Renal pelvis (tissue), 1 donor: ENCODE measurements at regions not wholly inside any gene's neighbourhood (a gene's known extent, or its start where the extent isn't known, plus 50 kb on each side); places are given as distances from the start of the nearest gene placed in this dataset.

Source experiments
- DNase-seq: peaks from one replicate; pipeline ENCODE4 v3.0.0-alpha.2; 2013

- no peak for DNase-seq
Measured at GRCh38 chr2:14910654-14911053, 278.1 kb downstream of the LRATD1 start.

GRCh38 chr2:14915983-14916382 lies 283.5 kb downstream of the LRATD1 start:
- DNase-seq: no peak

DNA sequence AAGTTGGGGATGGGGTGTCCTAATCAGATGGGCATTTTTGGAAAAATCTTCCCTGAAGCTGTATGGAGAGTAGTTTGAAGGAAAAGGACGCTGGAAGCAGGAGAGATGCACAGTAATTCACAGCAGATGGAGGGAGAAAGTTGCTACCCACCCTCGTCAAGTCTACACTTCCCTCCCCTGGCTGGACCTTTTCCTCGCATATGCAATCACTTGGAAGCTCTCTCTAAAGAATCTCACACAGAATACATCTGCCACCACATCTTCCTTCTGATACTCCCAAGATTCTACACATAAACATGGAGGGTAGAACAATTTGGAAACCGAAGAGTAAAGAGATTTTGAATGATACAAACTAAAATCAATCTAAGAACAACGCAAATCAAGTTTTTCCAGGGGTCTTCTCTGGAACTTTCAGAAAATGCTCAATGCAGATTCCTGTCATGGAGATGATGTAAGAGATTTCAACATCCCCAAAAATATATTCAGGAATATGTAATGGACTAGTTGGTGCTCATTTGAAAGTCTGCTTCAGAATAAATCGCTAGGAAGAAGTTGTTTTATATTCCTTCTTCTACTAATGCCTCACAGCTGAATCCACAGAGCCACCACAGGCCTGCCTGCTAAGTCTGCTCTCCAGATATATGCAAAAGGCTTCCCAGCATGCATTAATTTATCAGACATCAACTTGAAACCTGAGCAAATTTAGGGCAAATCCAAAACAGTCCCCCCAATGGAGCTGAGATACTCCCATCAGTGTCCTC lies 291.5 kb downstream of the LRATD1 start:
- DNase-seq: no peak

DNA sequence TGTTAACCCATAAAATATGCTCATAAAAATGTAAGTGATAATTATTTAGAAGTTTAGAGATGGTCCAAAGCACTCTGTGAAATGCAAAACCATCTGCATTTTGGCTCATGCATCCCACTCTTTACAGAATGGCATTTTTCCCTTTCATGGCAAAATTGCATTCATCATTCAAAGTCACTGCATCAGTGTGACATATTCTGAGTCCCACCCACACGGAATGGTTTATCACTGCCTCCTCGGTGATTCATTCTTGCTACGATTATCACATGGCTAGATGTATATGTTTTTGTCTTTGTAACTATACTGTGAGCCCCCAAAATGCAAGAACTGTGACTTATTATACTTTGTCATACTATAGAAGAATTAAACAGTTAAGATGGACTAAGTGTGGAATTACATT lies 293.0 kb downstream of the LRATD1 start:
- no peak for DNase-seq

- DNase-seq: no peak
Measured at GRCh38 chr2:14927021-14927564, 294.6 kb downstream of the LRATD1 start.

GRCh38 chr2:14928056-14928455 lies 295.5 kb downstream of the LRATD1 start:
- DNase-seq: no peak

DNA sequence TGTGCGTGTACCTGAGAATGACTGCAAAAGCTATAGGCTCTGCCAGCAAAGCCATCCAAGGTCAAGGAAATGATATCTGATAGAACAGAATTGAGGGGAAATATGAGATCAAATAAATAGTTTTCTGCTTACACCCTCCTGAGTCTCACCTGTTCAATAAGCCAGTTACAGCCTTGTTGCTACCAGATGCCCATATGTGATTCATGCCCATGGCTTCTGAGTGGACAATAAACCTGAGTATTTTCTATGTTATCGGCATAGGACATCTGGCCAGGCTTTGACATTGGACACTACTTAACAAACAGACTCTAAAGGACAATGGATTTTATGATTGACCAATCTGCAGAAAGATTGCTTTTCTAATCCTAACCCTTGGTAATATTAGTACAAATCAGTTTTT lies 297.9 kb downstream of the LRATD1 start:
- no peak for DNase-seq

- no peak for DNase-seq
Measured at GRCh38 chr2:14932285-14932684, 299.8 kb downstream of the LRATD1 start.

DNA sequence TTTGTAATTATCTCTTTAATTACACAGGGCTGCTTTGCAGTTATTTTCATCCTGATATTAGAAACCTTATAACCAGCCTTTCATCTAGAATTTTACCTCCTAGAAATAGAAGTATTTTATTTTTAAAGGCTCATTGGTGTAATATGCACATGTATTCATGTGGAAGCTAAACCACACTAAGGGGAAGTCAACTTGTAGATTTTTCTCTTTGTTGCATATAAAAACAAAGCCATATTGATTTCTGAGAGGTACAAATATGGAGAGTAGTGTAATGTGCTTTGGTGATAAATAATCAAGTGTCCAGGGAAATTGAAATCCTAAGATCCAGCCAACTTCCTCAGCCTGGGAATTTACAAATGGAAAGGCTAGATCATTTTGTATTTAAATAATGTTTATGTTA lies 301.2 kb downstream of the LRATD1 start:
- no peak for DNase-seq

GRCh38 chr2:14936426-14936825 lies 303.9 kb downstream of the LRATD1 start:
- no peak for DNase-seq

DNA sequence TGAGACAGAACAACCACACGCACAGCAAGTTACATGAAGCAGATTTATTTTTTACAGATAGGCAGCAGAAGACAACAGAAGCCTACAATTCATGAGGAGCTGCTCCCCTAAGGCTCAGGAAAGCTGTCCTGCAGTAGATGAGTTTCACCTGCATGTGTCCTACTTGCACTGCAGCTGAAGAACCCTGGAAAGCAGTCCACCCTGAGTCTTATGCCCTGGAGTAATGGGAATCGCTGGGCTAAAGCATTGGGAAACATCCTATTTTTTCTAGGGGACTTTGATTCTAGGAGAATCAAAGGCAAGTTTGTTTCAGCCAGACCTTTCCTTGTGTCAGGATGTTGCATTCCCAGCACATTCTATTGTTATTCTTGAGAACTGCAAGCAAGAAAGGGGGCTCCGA lies 304.8 kb downstream of the LRATD1 start:
- DNase-seq: no peak

DNA sequence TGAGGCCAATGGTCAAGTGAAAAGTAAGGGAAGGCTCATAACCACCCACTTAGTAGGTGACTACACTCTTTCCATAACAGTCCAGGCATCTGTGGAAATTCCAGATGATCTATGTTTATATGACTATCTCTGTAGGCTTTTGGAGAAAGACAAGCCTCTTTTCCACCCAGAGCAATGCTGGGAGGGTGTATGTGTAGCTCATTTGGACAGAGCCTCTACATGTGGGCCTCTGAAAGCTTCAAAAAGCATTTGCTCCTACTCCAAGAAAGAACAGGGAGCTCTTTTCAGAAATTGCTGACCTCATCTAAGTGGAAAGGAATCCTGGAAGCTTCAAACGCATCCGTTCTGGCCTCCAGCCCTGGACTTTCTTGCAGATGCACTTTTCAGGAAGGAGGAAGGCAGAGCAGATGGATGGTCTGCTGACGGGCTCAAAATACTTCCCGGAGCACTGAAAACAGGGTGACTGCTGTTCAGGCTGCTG lies 308.7 kb downstream of the LRATD1 start:
- DNase-seq: no peak

DNA sequence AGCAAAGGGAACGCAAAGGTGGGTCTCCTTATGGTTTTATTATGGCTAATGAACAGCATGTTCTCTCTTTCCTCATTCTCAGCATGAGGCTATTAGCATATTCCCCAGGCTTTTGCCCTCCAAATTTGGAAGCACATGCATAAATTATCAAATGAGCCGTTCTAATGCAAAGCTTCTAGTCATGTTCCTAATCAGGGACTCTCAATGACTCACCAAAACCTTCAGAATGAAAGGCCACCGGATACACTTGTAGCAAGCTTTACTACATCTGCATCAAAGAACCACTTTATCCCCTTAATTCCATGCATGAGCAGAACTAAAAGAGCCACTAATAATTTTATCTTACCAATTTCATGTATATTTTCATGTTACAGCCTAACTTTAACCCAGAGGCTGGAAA lies 310.5 kb downstream of the LRATD1 start:
- DNase-seq: no peak

- no peak for DNase-seq
Measured at GRCh38 chr2:14944562-14945346, 312.2 kb downstream of the LRATD1 start.

DNA sequence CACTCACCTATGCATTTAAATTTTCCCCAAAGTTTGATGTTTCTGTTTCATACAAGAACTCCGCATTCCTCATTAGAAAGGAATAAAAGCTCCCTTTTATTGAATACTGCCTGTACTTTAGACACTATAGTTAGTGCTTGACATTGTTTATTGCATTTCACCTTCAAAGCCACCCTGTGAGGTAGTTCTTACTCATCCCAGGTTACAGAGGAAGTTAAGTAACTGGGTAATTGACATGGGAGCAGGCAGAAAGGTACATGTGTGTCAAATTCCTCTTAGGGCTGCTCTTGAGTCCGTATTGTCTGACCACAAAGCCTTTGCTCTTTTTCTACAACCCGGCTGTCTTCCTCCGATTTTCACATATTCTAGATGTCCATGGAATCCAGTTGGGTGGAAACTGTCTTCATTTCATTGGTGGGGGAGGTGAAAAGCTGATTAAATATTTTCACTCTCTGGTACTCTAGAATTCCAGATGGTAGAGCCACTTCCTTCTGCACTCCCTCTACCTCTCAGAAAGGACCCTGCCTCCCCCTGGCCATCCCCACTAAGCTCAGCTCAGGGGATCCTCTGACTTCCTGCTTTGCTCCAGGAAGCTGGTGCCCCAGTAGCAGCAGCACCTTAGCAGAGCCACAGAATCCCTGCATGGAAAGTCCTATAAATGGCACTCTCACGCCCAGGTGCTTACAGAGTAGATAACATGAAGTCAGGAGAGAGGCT lies 319.2 kb downstream of the LRATD1 start:
- no peak for DNase-seq

GRCh38 chr2:14952400-14952963 lies 320.0 kb downstream of the LRATD1 start:
- DNase-seq: no peak

- no peak for DNase-seq
Measured at GRCh38 chr2:14960686-14961324, 328.3 kb downstream of the LRATD1 start.

DNA sequence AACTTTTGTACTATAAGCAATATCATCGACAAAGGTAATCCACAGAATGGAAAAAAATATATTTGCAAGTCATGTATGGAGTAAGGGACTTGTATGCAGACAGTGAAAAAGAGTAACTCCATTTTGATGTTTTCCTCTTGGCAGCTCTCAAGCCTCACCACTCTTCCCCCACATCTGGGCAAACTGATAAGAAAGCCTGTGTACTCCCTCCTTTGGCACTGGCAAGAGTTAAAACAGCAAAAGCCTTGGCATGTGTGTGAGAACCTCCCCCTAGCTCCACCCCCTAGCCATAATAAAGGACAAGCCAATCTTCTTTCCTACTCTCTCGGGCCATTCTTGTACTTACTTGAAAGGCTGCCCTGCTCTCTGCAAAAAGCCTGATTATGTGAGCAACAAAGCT lies 335.2 kb downstream of the LRATD1 start:
- DNase-seq: no peak

DNA sequence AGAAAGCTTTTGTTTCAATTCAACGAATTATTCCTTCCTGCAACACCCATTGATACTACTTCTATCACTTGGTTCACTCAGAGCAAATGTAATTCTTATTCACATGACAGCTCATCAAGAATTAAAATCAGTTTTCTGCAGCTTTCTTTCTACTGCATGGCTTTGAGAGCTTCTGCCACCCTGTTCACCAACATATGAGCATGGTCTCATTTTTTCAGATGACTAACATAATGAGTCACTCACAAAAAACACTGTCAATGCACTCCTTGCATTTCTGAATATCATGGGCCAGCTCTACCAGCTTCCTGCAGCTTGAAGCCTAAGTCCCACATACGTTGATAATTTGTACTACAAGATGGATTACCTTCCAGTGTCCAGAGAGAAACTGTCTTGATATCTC lies 342.9 kb downstream of the LRATD1 start:
- no peak for DNase-seq

DNA sequence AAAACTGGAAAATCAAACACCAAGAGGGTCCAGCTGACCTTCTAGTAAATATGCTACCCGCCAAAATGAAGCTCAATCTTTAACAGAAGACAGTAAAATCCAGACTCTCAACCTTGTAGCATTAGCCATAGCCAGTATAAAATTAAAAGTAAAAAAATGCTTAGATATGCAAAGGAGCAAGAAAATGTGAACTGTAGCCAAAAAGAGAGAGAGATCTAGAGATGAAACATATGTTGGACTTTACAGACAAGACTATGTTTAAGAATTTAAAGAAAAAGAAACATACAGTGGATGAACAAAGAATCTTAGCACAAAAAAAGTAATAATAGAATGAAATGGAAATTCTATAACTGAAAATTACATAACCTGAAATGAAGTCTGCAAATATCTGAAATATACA lies 344.5 kb downstream of the LRATD1 start:
- DNase-seq: no peak

DNA sequence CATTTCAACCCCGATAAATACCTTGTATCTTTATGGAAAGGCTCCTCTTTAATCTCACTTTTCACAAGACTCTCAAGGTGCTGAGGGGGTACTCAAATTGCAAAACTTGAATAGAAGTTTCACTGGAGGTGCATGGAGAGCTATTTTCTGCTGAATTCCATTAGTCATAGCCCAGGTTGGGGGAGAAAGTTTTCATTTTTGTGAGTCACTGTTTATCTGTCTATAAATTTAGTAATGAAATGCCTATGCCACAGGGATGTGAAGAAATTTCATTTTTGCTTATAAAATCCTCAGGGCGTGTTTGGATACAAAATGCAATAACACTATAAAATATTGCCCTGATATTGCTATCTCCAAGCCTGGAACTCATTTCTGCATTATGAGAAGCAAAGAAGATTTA lies 346.3 kb downstream of the LRATD1 start:
- DNase-seq: no peak

GRCh38 chr2:14982790-14983189 lies 350.3 kb downstream of the LRATD1 start:
- DNase-seq: no peak
